Stimulated activated CD4-positive, alpha-beta T cell treated with anti-CD3 and anti-CD28 coated beads, TNF-alpha, amount 100 ng/mL, for 24 hours (primary cell): ENCODE measurements at regions not wholly inside any gene's neighbourhood (a gene's known extent, or its start where the extent isn't known, plus 50 kb on each side); places are given as distances from the start of the nearest gene placed in this dataset.
"Not testable (repeated sequence)": the region's sequence is repeated elsewhere in the genome, so short reads cannot be mapped to it uniquely, and the experiment has no call there.

Experiments
- DNase-seq, 3 experiments: peaks; one replicate each; pipeline ENCODE4 v3.0.0-alpha.2; 2020; ENCODE audit warnings: low read depth in 3 of 3

GRCh38 chr14:25322784-25323183, 272.8 kb upstream of the STXBP6 start:
- no peak for DNase-seq

GRCh38 chr14:25316007-25316406, 266.1 kb upstream of the STXBP6 start:
- not testable (repeated sequence) for DNase-seq

- no peak for DNase-seq
Observed at GRCh38 chr14:25308244-25308643, 258.3 kb upstream of the STXBP6 start.

DNA sequence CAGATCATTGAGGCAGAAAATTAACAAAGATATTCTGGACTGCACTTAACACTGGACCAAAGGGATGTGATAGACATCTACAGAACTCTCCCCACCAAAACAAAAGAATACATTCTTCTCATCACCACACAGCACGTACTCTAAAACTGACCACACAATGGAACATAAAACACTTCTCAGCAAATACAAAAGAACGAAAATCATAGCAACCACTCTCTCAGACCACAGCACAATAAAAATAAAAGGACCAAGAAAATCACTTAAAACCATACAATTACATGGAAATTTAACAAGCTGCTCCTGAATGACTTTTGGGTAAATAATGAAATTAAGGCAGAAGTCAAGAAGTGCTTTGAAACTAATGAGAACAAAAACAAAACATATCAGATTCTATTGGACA, 254.0 kb upstream of the STXBP6 start:
- no peak for DNase-seq

- no peak for DNase-seq
Observed at GRCh38 chr14:25298238-25298637, 248.3 kb upstream of the STXBP6 start.

GRCh38 chr14:25290154-25290553, 240.2 kb upstream of the STXBP6 start:
- DNase-seq, result not testable (repeated sequence)

- DNase-seq, result no peak
Observed at GRCh38 chr14:25274529-25274928, 224.6 kb upstream of the STXBP6 start.

DNA sequence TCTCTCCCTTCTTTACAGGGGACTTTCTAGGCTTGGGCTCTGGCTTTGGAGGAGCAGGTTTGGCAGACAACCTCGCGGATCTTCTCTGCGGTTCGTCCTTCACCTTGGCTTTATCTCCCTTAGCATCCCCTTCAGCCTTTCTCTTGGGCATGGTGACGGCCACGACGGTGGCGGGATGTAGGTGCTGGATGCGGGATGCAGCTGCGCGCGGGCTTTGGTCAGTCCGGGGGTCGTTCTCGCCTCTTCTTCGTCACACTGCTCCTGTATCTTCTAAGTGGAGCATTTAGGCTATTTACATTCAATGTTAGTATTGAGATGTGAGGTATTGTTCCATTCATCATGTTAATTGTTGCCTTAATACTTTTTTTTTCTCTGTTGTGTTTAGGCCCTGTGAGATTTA, 217.2 kb upstream of the STXBP6 start:
- DNase-seq, result no peak

GRCh38 chr14:25259470-25259869, 209.5 kb upstream of the STXBP6 start:
- DNase-seq, result no peak

GRCh38 chr14:25252793-25253192, 202.8 kb upstream of the STXBP6 start:
- no peak for DNase-seq

GRCh38 chr14:25250516-25250915, 200.6 kb upstream of the STXBP6 start:
- DNase-seq, result no peak

- no peak for DNase-seq
Observed at GRCh38 chr14:25247609-25248008, 197.7 kb upstream of the STXBP6 start.

- DNase-seq, result no peak
Observed at GRCh38 chr14:25246751-25247150, 196.8 kb upstream of the STXBP6 start.

DNA sequence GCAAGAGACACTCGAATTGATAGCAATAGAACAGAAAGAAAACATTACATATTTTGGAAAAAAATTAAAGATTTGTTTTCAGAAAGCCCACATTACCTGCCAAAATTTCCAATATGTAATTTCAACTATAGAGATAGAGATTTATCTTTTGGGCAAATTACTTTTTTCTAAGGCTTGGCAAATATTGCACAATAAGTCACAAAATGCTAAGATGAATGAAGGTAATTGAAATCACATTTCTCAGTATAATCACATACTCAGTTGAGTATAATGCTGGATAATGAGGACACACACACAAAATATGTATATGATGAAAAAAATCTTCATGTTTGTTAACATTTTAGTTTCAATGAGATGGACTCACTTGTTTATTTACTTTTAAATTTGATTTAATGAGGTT, 189.2 kb upstream of the STXBP6 start:
- no peak for DNase-seq

- DNase-seq, result no peak
Observed at GRCh38 chr14:25237845-25238244, 187.9 kb upstream of the STXBP6 start.

GRCh38 chr14:25233613-25234012, 183.7 kb upstream of the STXBP6 start:
- DNase-seq, result no peak

DNA sequence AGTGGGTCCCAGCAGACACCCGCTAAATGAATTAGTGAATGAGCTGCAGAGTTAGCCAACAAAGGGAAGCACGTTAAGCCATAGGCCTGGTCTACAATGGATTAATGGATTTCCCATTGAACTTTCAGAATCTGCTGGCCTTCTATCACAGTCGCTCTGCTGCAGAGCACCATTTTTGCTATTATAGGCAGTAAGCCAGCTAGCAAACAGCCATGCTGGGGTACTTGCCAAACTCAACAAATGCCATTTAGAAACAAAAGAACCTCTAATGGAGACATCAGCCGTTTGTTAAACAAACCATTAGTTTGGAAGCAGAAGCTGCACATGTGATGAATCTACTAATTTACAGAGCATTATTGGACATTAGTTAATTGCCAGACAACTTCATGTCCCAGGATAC, 181.1 kb upstream of the STXBP6 start:
- DNase-seq, result no peak

DNA sequence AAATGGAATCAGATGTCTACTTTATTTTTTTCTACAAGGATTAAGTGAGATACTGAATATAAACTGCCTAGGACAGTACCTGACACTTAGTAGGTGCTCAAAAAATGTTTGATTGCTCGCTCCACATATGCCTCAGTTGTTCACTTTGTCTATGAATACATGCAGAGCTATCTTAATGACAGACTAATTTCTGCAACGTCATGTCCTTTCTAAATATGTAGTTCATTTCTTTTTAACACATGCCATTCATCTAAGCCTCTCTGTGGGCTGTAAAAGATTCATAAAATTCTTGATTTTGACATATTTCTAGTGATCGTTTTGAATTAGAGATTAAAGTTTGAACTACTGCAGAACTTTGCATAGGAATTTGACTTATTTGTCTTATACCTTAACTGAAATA, 176.3 kb upstream of the STXBP6 start:
- DNase-seq, result no peak

DNA sequence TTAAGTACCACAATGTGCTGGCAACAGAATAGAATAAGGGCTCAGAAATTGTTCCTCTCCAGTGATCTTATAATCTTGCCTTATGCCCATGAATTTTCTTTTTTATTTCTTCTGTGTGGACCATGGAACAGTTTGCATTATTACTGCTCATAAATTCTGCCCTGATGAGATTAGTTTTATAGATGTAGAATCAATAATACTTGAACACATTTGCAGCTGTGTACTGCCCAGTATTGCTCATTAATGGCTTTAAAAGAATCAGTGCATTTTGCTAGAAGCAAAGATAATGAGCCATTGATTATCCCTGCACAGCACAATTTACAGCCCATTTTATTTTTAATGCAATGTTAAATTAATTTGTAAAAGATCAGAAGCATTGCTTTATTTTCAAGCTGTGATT, 172.3 kb upstream of the STXBP6 start:
- no peak for DNase-seq

DNA sequence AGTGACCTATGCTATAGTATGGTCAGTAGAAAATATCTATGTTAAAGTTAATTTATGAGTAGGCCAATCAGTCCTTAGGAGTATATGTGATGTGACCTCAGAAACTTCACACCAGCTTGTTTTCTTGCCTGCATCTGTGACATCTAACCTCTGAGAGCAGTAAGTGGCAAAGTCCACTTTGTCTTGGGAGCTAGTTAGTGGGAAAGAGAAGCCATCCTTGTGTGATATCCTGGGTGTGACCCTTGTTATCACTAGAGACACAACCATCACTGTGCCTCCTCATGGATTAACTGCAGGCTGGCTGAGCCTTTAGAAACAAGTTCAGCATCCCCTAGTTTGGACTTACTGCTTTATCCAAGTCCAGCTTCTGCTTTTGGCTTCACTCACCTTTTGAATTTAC, 170.6 kb upstream of the STXBP6 start:
- no peak for DNase-seq

DNA sequence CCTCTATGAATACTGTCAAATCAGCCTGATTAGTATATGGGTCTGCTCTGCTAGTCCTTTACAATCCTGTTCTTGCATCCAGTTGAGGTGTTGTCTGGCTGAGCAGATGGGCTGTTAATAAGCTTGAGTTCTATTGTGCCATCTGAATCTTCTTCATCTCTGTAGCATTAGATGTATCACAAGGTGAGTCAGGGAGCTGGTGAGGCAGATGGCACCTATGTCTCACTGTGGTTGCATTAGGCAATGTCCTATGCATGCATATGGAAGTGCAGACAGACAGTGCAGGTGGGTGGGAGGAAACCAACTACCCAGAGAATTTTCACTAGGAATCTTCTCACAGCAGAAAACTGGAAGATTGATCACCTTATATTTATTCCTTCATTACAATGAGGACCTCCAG, 165.7 kb upstream of the STXBP6 start:
- no peak for DNase-seq

DNA sequence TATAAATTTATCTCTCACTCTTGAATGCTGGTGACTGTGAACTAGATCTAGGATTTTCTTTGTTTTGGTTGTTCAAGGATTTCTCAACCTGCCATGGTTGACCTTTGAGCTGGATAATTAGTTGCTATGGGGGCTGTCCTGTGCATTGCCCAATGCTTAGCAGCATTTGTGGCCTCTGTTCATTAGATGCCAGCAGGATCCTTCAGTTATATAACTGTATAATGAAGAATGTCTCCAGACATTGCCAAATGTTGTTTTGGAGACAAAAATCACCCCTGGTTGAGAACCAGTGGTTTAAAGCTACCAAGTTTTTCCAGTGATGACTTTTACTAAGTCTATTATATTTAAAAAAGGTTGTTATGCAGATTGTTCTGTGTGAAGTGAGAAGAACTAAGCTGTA, 147.9 kb upstream of the STXBP6 start:
- DNase-seq, result no peak

DNA sequence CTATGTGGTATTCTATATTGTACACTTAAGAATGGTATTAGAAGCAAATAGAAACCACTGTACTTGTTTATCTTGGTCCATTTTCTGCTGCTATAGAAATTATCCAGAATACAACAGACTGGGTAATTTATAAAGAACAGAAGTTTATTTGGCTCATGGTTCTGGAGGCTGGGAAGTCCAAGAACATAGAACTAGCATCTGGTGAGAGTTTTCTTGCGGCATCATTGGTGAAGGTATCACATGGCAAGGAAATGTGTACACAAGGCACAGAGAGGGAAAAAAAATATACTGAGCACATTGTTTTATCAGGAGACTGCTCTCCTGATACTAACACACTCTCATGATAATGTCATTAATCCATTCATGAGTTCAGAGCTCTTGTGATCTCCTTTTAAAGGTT, 130.3 kb upstream of the STXBP6 start:
- no peak for DNase-seq

DNA sequence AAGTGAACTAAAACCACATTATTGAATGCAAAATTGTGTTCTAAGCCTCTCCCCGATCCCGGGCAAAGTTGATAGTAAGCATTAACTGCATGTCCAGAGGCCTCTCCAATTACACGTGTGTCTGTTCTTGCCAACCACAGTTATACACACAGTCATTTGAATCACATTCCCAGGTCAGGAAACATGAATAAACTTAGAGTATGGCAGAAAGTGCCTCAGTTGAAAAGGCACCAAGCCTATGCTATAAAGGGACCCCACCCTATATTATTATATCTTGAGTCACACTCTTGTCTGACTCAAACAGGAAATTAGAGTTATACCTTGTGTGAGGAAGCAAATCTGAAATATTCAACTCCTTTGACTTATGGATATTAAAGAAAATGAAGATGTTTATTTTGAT, 128.3 kb upstream of the STXBP6 start:
- DNase-seq, result no peak
